ENCODE measurements at regions not wholly inside any gene's neighbourhood (a gene's known extent, or its start where the extent isn't known, plus 50 kb on each side); places are given as distances from the start of the nearest gene placed in this dataset.
"Not testable (repeated sequence)": the region's sequence is repeated elsewhere in the genome, so short reads cannot be mapped to it uniquely, and the experiment has no call there.

DNA sequence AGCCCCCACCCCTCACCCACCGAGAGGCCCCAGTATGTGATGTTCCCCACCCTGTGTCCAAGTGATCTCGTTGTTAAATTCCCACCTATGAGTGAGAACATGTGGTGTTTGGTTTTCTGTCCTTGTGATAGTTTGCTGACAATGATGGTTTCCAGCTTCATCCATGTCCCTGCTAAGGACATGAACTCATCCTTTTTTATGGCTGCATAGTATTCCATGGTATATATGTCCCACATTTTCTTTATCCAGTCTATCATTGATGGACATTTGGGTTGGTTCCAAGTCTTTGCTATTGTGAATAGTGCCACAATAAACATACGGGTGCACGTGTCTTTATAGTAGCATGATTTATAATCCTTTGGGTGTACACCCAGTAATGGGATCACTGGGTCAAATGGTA lies 79.2 kb downstream of the PXDC1 start:
- intact Hi-C loops (cut with DNase I) = not testable (repeated sequence)

DNA sequence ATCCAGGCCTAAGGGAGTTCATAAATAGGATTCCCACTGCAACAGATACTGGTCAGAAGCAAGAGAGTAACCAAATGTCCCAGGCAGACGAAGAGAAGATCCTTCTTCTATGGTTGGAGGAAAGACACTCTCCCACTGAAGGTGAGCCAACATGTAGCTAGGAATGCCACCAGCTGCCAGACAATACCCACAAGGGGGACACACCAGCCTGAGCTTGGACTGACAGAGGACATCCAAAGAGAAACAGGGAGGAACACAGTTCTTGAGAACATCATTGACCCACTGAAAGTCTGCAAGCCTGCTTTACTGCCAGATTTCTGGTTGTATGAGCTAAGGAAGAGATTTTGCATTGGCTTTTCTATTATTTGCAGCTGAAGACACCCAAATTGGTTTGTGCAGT lies 80.1 kb downstream of the PXDC1 start:
- Histone ChIP-seq H3K9ac (ENCODE audit: low read depth in 2 of 2, low read length in 2 of 2) (no peak overlapping the region), H3K27ac (no peak overlapping the region), H3K27me3 (no peaks in the 10 kb centered on the region), H3K36me3 (no peaks in the 10 kb centered on the region), H3K9me3 (no peaks in the 10 kb centered on the region), H3K4me3 (no peak overlapping the region), H3K4me1 (no peaks in the 10 kb centered on the region)
- DNase-seq = no peak
- intact Hi-C loops (cut with DNase I) = no loop called here
- TF ChIP-seq, protein P1, sequence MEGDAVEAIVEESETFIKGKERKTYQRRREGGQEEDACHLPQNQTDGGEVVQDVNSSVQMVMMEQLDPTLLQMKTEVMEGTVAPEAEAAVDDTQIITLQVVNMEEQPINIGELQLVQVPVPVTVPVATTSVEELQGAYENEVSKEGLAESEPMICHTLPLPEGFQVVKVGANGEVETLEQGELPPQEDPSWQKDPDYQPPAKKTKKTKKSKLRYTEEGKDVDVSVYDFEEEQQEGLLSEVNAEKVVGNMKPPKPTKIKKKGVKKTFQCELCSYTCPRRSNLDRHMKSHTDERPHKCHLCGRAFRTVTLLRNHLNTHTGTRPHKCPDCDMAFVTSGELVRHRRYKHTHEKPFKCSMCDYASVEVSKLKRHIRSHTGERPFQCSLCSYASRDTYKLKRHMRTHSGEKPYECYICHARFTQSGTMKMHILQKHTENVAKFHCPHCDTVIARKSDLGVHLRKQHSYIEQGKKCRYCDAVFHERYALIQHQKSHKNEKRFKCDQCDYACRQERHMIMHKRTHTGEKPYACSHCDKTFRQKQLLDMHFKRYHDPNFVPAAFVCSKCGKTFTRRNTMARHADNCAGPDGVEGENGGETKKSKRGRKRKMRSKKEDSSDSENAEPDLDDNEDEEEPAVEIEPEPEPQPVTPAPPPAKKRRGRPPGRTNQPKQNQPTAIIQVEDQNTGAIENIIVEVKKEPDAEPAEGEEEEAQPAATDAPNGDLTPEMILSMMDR (IDR thresholded peaks at IDR 0.05) = no peak

More for the DNA sequence above, 79.2 kb downstream of the PXDC1 start:
- DNase-seq; H3K9me3 ChIP-seq; H3K27me3 ChIP-seq; H3K9ac ChIP-seq (ENCODE audit: low read depth in 2 of 2, low read length in 2 of 2); H3K4me3 ChIP-seq; H3K36me3 ChIP-seq; H3K27ac ChIP-seq; H3K4me1 ChIP-seq: not testable (repeated sequence)

GRCh38 chr6:3670356-3670755 lies 81.2 kb downstream of the PXDC1 start:
- no peak for DNase-seq
- Histone ChIP-seq H3K27ac (no peak overlapping the region), H3K4me3 (no peak overlapping the region), H3K9me3 (no peaks in the 10 kb centered on the region), H3K27me3 (no peaks in the 10 kb centered on the region), H3K4me1 (no peaks in the 10 kb centered on the region), H3K36me3 (no peaks in the 10 kb centered on the region), H3K9ac (ENCODE audit: low read depth in 2 of 2, low read length in 2 of 2) (no peak overlapping the region)
- intact Hi-C loops (cut with DNase I) = no loop called here
- TF ChIP-seq, protein P1 (IDR thresholded peaks at IDR 0.05) = no peak

DNA sequence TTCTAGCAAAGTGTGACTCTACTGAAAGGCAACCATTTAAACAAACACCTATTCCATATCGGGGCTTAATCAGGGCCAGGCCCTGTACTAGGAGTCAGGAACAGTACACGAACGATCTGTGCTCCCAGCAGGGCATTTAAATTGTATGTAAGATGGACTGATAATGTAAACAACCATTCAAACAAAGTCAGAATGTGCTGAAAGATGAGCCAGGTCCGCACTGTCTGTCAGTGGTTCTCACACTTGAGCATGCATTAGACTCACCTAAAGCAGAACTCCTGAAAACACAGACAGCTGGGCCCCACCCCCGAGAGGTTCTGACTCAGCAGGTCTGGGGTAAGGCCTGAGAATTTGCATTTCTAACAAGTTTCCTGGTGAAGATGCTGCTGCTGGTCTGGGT lies 81.6 kb downstream of the PXDC1 start:
- Histone ChIP-seq H3K4me3 (no peak overlapping the region), H3K9me3 (no peaks in the 10 kb centered on the region), H3K4me1 (no peaks in the 10 kb centered on the region), H3K9ac (ENCODE audit: low read depth in 2 of 2, low read length in 2 of 2) (no peak overlapping the region), H3K27ac (no peak overlapping the region), H3K27me3 (no peaks in the 10 kb centered on the region), H3K36me3 (no peaks in the 10 kb centered on the region)
- TF ChIP-seq, protein P1 (IDR thresholded peaks at IDR 0.05) = no peak
- intact Hi-C loops (cut with DNase I) = no loop called here
- no peak for DNase-seq

- Histone ChIP-seq H3K4me3 (no peak overlapping the region), H3K27me3 (no peaks in the 10 kb centered on the region), H3K4me1 (no peaks in the 10 kb centered on the region), H3K36me3 (no peaks in the 10 kb centered on the region), H3K27ac (no peak overlapping the region), H3K9ac (ENCODE audit: low read depth in 2 of 2, low read length in 2 of 2) (no peak overlapping the region), H3K9me3 (no peaks in the 10 kb centered on the region)
- no peak for DNase-seq
- intact Hi-C loops (cut with DNase I) = no loop called here
- TF ChIP-seq, protein P1 (IDR thresholded peaks at IDR 0.05) = no peak
These were observed 85.9 kb downstream of the PXDC1 start for GRCh38 chr6:3665608-3666007.

DNA sequence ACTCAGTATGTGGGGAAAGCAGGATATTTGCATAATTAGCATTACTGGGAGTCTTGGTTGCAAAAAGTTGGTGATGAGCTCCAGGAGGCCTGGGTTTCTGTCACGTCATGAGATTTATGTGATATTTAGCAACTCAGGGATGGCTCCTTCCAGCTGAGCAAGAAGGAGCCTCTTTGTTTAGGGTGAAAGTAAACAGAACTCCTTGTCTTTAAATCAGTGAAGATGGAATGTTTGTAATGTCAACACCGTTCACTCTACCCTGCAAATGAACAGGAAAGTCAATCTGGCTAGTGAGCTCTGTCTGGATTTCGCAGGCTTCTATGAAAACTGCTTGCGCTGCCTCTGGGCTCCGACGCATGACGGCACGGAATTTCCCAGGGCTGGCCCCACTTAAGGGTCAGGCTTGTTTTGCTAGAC lies 86.9 kb downstream of the PXDC1 start:
- DNase-seq = no peak
- no peak overlapping the region for H3K27ac ChIP-seq
- no peak overlapping the region for H3K9ac ChIP-seq (ENCODE audit: low read depth in 2 of 2, low read length in 2 of 2)
- no peaks in the 10 kb centered on the region for H3K9me3 ChIP-seq
- intact Hi-C loops (cut with DNase I) = no loop called here
- TF ChIP-seq, protein P1 (IDR thresholded peaks at IDR 0.05) = no peak
- H3K4me1 ChIP-seq = no peaks in the 10 kb centered on the region
- H3K36me3 ChIP-seq = no peaks in the 10 kb centered on the region
- H3K27me3 ChIP-seq = no peaks in the 10 kb centered on the region
- no peak overlapping the region for H3K4me3 ChIP-seq

Measured in colonic mucosa (tissue), 4 donors.